ENCODE measurements at regions not wholly inside any gene's neighbourhood (a gene's known extent, or its start where the extent isn't known, plus 50 kb on each side); places are given as distances from the start of the nearest gene placed in this dataset.

DNA sequence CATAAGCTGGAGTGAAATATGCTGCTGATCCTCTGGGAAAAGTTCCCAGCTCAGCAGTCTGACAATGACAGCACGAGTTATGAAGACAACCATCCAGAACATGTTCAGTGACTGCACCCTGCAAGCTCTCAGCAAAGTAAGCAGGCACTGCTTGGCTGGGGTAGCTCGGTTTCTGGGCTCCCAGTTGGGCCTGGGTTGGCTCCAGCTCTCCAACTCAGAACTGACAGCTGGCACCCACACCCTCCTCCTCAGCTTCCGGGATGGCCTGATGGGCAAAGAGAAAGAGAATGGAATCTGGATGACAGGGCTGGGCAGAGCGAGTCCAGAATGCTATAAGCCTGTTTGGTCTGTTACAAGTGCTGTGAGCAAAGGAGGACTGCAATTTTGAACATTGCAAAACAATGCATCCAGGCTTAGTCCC, 185.0 kb downstream of the CSNK1G3 start:
- in situ Hi-C loops (cut with MboI; ENCODE audit: low pct_unique_long_range_greater_than_20kb, low sequenced_read_pairs, unreplicated experiment): no loop called here
- DNase-seq (ENCODE audit: low spot score): no peak
- TF ChIP-seq, protein P1, sequence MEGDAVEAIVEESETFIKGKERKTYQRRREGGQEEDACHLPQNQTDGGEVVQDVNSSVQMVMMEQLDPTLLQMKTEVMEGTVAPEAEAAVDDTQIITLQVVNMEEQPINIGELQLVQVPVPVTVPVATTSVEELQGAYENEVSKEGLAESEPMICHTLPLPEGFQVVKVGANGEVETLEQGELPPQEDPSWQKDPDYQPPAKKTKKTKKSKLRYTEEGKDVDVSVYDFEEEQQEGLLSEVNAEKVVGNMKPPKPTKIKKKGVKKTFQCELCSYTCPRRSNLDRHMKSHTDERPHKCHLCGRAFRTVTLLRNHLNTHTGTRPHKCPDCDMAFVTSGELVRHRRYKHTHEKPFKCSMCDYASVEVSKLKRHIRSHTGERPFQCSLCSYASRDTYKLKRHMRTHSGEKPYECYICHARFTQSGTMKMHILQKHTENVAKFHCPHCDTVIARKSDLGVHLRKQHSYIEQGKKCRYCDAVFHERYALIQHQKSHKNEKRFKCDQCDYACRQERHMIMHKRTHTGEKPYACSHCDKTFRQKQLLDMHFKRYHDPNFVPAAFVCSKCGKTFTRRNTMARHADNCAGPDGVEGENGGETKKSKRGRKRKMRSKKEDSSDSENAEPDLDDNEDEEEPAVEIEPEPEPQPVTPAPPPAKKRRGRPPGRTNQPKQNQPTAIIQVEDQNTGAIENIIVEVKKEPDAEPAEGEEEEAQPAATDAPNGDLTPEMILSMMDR (IDR thresholded peaks at IDR 0.05; ENCODE audit: extremely low read depth, insufficient read depth, missing control alignments): no peak

DNA sequence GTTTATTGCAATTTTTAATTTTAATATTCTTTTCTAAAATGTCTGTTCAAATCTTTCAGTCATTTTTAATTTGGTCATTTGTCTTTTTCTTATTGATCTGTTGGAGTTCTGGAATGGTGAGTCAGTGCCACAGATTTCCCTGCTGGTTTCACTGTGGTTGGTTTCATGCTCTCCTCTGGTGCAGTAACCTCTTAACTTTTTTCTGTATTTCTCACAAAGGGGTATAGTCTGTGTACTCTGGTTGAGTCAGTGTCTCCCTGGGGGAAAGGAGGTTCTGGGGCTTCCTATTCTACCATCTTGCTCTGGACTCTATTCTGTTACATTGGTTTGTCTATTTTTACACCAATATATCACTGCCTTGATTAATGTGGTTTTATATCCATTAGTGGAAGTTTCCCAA, 178.8 kb downstream of the CSNK1G3 start:
- DNase-seq (ENCODE audit: low spot score): no peak
- TF ChIP-seq, protein P1 (IDR thresholded peaks at IDR 0.05; ENCODE audit: extremely low read depth, insufficient read depth, missing control alignments): no peak
- in situ Hi-C loops (cut with MboI; ENCODE audit: low pct_unique_long_range_greater_than_20kb, low sequenced_read_pairs, unreplicated experiment): no loop called here

DNA sequence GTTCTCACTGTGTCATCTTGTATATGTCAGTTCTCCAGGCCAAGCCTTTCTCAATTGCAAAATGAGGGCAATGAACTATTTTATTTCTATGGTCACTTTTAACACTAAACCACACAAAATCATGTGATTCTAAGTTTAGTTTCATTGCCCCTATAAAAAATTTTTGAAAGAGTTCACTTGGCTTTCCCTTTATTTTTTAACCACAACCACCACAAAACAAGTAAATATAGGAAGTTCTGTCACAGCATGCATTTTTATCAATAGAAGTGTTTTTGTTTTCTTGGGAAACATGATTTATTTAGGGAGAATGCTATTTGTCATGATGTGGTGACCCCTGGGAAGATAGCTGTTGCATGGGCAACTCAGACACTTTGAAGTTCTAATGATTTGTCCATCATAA, 169.1 kb downstream of the CSNK1G3 start:
- in situ Hi-C loops (cut with MboI; ENCODE audit: low pct_unique_long_range_greater_than_20kb, low sequenced_read_pairs, unreplicated experiment): no loop called here
- TF ChIP-seq, protein P1 (IDR thresholded peaks at IDR 0.05; ENCODE audit: extremely low read depth, insufficient read depth, missing control alignments): no peak
- DNase-seq (ENCODE audit: low spot score): no peak

DNA sequence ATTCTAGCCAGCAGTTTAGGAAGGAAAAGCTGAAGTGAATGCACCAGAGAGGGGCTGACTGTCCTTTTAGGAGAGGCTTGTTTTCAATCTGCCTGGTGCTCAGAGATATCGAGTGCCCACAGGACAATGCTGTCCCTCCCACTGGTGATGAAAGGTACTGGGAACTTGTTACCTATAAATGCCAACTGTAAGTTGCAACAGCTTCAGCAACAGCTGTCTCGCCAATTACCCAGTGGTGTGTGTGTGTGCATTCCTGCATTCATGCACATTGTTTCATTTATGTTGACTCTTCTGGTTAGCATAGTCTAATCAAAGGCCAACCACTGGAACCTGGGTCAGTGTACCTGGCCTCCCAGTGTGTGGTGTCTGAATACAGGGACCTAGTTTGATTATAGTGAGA, 161.1 kb downstream of the CSNK1G3 start:
- TF ChIP-seq, protein P1 (IDR thresholded peaks at IDR 0.05; ENCODE audit: extremely low read depth, insufficient read depth, missing control alignments): no peak
- DNase-seq (ENCODE audit: low spot score): no peak
- in situ Hi-C loops (cut with MboI; ENCODE audit: low pct_unique_long_range_greater_than_20kb, low sequenced_read_pairs, unreplicated experiment): no loop called here

DNA sequence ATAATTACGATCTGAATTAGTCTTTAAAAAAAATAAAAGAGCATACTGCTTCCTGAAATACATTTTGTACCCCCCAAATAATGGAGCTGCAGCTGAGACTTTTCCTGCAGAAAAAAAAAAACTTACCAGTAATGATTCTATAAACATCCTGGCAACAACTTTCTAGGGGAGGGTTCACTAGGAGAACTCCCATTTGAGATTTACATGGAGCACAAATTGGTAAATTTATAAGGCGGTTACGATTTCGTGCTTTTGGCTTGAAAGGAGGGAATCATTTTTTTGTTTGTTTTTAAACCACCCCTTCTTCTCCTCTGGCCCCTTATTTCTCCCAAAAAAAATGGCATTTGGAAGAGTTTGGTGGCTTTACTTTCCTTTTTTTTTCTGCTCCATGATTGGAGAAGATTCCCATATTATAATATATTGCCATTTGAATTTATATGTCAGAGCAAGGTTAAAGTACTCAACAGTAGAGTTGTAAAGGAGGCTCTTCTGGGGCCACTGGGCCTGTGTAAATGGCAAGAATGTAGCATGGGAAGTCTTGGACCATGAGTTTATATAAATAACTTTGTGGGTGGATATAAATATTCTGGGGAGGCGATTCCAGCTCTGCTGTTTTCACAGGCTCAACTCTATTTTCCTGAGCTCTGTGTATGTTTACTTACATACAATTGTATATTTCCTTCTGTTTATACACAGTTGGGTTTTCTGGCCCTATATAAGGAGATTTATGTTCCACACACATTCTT, 159.9 kb downstream of the CSNK1G3 start:
- no peak for DNase-seq (ENCODE audit: low spot score)
- in situ Hi-C loops (cut with MboI; ENCODE audit: low pct_unique_long_range_greater_than_20kb, low sequenced_read_pairs, unreplicated experiment): no loop called here
- TF ChIP-seq, protein P1 (IDR thresholded peaks at IDR 0.05; ENCODE audit: extremely low read depth, insufficient read depth, missing control alignments): no peak

DNA sequence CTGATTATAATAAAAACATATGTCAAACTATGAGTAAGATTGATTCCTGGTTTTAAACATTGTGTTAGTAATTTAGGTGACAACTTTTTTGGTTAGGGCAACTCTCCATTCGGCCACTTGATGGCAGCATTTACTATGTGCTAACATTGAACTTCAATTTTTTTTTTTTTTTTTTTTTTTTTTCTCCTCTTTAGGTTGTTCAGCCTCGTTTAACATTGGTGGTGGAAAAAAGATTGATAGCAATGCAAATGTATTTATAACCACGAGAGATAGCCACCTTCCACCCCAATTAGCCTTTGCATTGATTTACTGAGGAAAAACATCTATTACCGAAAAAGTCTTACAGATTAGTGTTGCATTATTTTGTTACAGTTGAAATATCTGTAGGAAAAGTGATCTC, 159.1 kb downstream of the CSNK1G3 start:
- in situ Hi-C loops (cut with MboI; ENCODE audit: low pct_unique_long_range_greater_than_20kb, low sequenced_read_pairs, unreplicated experiment): no loop called here
- peak; percentile 34 for DNase-seq (ENCODE audit: low spot score)
- TF ChIP-seq, protein P1 (IDR thresholded peaks at IDR 0.05; ENCODE audit: extremely low read depth, insufficient read depth, missing control alignments): peak; percentile 62
